Chondrocyte (in vitro differentiated cells): ENCODE measurements at regions not wholly inside any gene's neighbourhood (a gene's known extent, or its start where the extent isn't known, plus 50 kb on each side); places are given as distances from the start of the nearest gene placed in this dataset.
A peak's percentile ranks its signal among the peaks of the same experiment; 100 is the strongest.
"Not testable (repeated sequence)": the region's sequence is repeated elsewhere in the genome, so short reads cannot be mapped to it uniquely, and the experiment has no call there.

Experiments
- DNase-seq: peaks from one replicate; pipeline ENCODE4 v3.0.0; 2021; ENCODE audit warnings: mixed read lengths, low spot score
- H3K27ac Mint-ChIP-seq: one replicate; pipeline ENCODE4 v1.8.0; 2021; ENCODE audit warnings: mild to moderate bottlenecking, moderate library complexity, mixed read lengths; ENCODE audit not compliant: unreplicated experiment
- H3K27me3 Mint-ChIP-seq: 2 replicates; pipeline ENCODE4 v1.8.0; 2021; ENCODE audit warnings: low read depth, mixed read lengths
- H3K36me3 Mint-ChIP-seq: 2 replicates; pipeline ENCODE4 v1.8.0; 2021; ENCODE audit warnings: low read depth, mixed read lengths
- H3K4me1 Mint-ChIP-seq: 2 replicates; pipeline ENCODE4 v1.8.0; 2021; ENCODE audit warnings: low read depth, mild to moderate bottlenecking, mixed read lengths
- H3K4me3 Mint-ChIP-seq: one replicate; pipeline ENCODE4 v1.8.0; 2021; ENCODE audit warnings: mild to moderate bottlenecking, moderate library complexity, mixed read lengths; ENCODE audit not compliant: unreplicated experiment
- H3K9me3 Mint-ChIP-seq: 2 replicates; pipeline ENCODE4 v1.8.0; 2021; ENCODE audit warnings: low read depth, mixed read lengths
- TF ChIP-seq, protein P1 (sequence below): fragments of 200-600 bp; sonication (generic); IDR thresholded peaks from 2 replicates; pipeline ENCODE4 v1.5.0; 2021; ENCODE audit warnings: antibody characterized with exemption, mild to moderate bottlenecking, moderate library complexity

DNA sequence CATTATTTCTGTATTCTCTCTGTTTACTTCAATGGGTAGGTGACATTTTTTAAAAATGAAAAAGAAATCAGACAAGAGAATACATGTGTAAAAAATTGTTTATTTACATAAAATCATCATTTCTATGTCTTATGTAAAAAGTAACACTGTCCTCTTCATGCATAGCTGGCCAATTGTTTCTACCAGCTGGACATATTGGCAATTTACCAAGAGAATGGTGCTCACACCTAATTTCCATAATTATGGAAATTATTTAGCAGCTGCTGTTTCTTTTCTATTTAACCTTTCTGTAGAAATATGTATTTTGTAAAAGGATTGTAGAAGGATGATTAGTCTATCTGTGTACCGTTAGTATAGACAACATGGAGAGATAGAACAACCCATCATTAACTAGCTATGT is 791.9 kb downstream of the TRIB2 start:
- TF ChIP-seq, protein P1, sequence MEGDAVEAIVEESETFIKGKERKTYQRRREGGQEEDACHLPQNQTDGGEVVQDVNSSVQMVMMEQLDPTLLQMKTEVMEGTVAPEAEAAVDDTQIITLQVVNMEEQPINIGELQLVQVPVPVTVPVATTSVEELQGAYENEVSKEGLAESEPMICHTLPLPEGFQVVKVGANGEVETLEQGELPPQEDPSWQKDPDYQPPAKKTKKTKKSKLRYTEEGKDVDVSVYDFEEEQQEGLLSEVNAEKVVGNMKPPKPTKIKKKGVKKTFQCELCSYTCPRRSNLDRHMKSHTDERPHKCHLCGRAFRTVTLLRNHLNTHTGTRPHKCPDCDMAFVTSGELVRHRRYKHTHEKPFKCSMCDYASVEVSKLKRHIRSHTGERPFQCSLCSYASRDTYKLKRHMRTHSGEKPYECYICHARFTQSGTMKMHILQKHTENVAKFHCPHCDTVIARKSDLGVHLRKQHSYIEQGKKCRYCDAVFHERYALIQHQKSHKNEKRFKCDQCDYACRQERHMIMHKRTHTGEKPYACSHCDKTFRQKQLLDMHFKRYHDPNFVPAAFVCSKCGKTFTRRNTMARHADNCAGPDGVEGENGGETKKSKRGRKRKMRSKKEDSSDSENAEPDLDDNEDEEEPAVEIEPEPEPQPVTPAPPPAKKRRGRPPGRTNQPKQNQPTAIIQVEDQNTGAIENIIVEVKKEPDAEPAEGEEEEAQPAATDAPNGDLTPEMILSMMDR = no peak
- Mint-ChIP-seq H3K4me3 (no peak overlapping the region), H3K27me3 (peaks cover 9% of the 10 kb centered on the region), H3K27ac (no peak overlapping the region), H3K4me1 (no peaks in the 10 kb centered on the region), H3K36me3 (no peaks in the 10 kb centered on the region), H3K9me3 (no peaks in the 10 kb centered on the region)
- DNase-seq = no peak

DNA sequence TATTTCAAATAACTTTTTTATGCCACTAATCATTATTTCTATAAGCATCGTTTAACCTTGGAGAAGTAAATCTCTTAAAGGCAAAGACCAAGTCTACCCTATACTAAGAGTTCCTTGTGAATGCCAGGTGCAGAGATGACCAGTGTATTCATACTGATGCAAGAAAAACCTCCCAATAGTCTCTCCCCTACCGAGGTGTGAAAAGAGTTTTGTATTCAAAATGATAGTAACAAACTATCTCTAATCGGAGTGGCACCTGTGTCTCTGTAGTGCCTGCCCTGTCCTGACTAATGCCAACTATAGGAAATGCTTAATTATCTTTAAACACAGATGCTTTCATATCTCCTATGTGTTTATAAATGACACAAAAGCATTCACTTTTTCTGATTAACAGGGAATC is 798.5 kb downstream of the TRIB2 start:
- DNase-seq = no peak
- H3K27me3 Mint-ChIP-seq = peaks cover 7% of the 10 kb centered on the region
- H3K9me3 Mint-ChIP-seq = peaks cover 4% of the 10 kb centered on the region
- TF ChIP-seq, protein P1 = no peak
- H3K4me1 Mint-ChIP-seq = no peaks in the 10 kb centered on the region
- H3K4me3 Mint-ChIP-seq = no peak overlapping the region
- H3K27ac Mint-ChIP-seq = no peak overlapping the region
- H3K36me3 Mint-ChIP-seq = no peaks in the 10 kb centered on the region

DNA sequence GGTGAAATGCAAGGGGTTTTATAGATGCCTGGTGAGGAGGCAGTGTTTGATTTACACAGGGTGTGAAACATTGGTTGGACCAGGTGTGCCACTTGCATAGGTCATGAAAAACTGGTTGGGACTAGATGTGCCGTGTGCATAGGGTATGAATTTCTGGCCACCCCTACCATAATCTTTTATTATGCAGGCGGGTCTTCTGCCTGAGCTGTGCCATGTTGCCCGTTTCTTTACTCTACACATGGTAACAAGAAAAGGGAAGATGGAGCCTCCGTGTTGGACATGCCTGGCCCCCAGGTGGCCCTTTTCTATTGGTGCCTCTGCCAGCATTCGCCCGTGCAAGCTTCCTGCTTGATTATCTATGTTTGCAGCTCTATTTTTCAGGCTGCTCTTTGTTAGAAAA is 805.4 kb downstream of the TRIB2 start:
- DNase-seq = no peak
- Mint-ChIP-seq H3K9me3 (peaks cover 4% of the 10 kb centered on the region), H3K4me3 (no peak overlapping the region), H3K36me3 (no peaks in the 10 kb centered on the region), H3K4me1 (peaks cover 21% of the 10 kb centered on the region), H3K27me3 (no peaks in the 10 kb centered on the region), H3K27ac (no peak overlapping the region)
- TF ChIP-seq, protein P1 = no peak

DNA sequence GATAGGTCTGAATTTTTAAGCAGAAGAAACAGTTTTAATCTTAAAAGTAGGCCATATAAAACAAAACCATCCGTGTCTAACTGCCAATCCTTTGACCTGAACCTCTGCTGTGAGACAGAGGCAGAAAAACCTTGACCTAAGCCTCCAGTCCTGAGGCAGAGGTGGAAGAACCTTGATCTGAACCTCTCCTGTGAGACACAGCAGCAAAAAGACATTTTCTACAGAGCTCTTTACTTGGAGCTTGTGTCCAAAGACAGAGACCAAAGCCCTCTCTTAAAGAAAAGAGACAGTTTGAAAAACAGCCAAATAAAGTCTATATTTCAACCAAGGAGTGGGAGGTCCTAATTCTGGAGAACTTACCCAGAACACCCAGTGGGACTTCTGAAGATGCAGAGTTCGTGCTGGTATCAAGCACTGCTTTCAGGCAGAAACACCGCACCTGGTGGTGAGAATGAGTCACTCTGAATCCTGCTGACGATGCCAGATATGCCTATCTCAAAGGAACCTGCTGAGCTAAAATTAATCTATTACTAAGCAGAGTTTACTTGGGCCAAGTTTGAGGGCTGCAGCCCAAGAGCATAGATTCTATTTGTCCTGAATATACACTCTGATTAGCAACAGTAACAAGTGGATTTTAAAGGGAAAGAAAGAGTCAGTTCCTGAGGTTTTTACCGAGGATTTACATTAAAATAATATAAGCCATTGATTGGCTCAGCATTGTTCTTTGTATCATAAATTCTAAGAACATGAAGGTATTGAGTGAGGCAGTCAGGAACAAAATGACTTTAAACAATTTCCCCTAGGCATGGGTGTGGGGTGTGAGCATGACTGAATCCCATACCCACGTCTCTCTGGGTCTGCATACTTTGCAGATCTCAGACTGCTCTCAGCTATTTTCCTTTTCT is 806.4 kb downstream of the TRIB2 start:
- H3K27me3 Mint-ChIP-seq = no peaks in the 10 kb centered on the region
- H3K27ac Mint-ChIP-seq = peak overlapping the region; percentile 57
- peaks cover 6% of the 10 kb centered on the region for H3K9me3 Mint-ChIP-seq
- H3K36me3 Mint-ChIP-seq = no peaks in the 10 kb centered on the region
- peaks cover 21% of the 10 kb centered on the region for H3K4me1 Mint-ChIP-seq
- no peak for DNase-seq
- peak overlapping the region; percentile 21 for H3K4me3 Mint-ChIP-seq
- TF ChIP-seq, protein P1 = peak; percentile 22

DNA sequence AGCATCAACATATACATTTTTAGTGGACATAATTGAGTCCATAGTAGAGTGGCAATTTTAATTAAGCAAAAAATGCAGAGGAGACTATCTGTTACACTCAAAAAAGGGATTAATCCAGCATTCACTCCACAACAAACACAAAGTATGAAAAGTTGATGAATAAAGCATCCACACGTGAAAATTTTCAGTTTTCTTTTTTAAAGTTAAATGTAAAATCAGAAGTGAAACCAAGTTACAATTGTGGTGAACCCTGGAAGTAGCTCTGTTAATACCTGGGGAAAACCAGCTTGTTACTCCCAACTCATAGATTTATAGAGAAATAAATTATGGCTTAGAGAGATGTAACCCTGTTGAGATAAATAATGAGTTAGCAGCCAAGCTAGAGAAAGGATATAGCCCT is 807.8 kb downstream of the TRIB2 start:
- peaks cover 6% of the 10 kb centered on the region for H3K9me3 Mint-ChIP-seq
- H3K4me3 Mint-ChIP-seq = no peak overlapping the region
- H3K4me1 Mint-ChIP-seq = peaks cover 21% of the 10 kb centered on the region
- no peak overlapping the region for H3K27ac Mint-ChIP-seq
- H3K36me3 Mint-ChIP-seq = no peaks in the 10 kb centered on the region
- no peaks in the 10 kb centered on the region for H3K27me3 Mint-ChIP-seq
- DNase-seq = no peak
- TF ChIP-seq, protein P1 = no peak

DNA sequence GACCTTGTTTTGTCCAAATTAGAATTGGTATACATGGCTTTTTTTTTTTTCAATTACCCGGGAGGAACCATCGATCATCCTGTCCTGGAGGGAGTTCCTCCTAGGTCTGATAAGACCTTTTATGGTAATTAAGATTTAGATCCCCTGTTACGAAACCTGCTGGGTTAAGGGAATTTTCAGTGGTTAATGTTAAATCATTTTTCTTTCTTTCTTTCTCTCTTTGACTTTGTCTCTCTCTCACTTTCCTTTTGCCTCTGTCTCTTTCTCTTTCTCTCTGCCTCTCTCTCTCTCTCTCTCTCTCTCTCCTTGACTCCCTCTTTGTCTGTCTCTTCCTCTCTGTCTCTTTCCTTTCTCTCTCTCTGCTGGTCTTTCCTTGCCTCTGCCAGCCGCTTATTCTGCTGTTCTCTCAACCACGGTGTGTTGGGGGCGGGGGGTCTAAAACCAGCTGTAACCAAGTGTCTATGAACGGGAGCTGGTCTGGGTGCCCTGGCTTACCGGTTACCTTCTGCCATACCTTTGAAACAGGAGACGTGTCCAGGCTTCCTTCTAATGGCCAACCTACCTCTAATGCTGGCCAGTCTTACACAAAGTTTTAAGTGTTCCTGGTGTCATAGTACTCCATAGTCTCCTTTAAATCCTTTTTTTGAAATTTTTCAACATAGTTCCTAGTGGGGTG is 815.1 kb downstream of the TRIB2 start:
- not testable (repeated sequence) for H3K27me3 Mint-ChIP-seq, H3K4me3 Mint-ChIP-seq, H3K4me1 Mint-ChIP-seq, H3K27ac Mint-ChIP-seq, H3K9me3 Mint-ChIP-seq, DNase-seq, H3K36me3 Mint-ChIP-seq

DNA sequence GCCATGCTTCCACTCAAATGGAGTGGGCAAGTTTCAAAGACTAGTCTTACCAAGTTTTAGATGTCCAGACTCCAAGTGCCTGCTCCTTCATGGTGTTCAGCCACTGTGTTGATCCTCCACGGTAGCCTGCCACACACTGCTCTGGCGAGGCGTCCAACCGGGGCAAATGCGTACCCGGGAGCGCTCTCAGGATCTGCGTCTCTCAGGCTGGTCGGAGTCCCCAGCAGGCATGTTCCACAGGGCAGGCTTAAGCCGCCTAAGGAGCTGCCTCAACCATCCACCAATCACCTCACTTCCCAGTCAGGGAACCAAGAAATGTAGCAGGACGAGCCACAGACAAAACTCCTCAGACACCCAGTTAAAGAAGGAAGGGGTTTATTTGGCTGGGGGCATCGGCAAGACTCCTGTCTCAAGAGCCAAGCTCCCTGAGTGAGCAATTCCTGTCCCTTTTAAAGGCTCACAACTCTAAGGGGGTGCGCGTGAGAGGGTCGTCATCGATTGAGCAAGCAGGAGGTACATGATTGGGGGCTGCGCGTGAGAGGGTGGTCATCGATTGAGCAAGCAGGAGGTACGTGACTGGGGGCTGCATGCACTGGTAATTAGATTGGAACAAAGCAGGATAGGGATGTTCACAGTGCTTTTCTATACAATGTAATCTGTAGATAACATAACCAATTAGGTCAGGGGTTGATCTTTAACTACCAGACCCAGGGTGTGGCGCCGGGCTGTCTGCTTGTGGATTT is 816.2 kb downstream of the TRIB2 start:
- not testable (repeated sequence) for DNase-seq, H3K4me1 Mint-ChIP-seq, H3K27ac Mint-ChIP-seq, H3K27me3 Mint-ChIP-seq, H3K9me3 Mint-ChIP-seq, H3K4me3 Mint-ChIP-seq, H3K36me3 Mint-ChIP-seq
